Mesenchymal stem cell (in vitro differentiated cells and primary cell): ENCODE measurements at regions not wholly inside any gene's neighbourhood (a gene's known extent, or its start where the extent isn't known, plus 50 kb on each side); places are given as distances from the start of the nearest gene placed in this dataset.

Experiments
- DNase-seq: peaks from one replicate; pipeline ENCODE4 v3.0.0-alpha.2; 2013
- H2AFZ ChIP-seq: one replicate; pipeline ENCODE4 v1.6.1; 2013; ENCODE audit warnings: low read depth, mild to moderate bottlenecking, control low read depth, inconsistent platforms, low read length, moderate library complexity
- H2AK5ac ChIP-seq: 2 replicates; pipeline ENCODE4 v1.6.1; 2013; ENCODE audit warnings: low read length, moderate library complexity, mild to moderate bottlenecking, inconsistent platforms; ENCODE audit not compliant: severe bottlenecking
- H2BK120ac ChIP-seq: one replicate; pipeline ENCODE4 v1.6.1; 2013; ENCODE audit warnings: low read depth, mild to moderate bottlenecking, inconsistent platforms, low read length, moderate library complexity
- H2BK12ac ChIP-seq, 2 experiments: one replicate each; pipeline ENCODE4 v1.6.1; 2013; ENCODE audit warnings: inconsistent platforms in 2 of 2, low read length in 2 of 2, mild to moderate bottlenecking in 2 of 2, moderate library complexity in 2 of 2, control low read depth in 1 of 2
- H2BK15ac ChIP-seq: one replicate; pipeline ENCODE4 v1.6.1; 2013; ENCODE audit warnings: mild to moderate bottlenecking, low read depth, inconsistent platforms; ENCODE audit not compliant: poor library complexity, severe bottlenecking
- H2BK5ac ChIP-seq: 2 replicates; pipeline ENCODE4 v1.6.1; 2013; ENCODE audit warnings: low read depth, mild to moderate bottlenecking, low read length, control low read depth, inconsistent platforms; ENCODE audit not compliant: poor library complexity, severe bottlenecking
- H3K14ac ChIP-seq, 2 experiments: one replicate each; pipeline ENCODE4 v1.6.1; 2013; ENCODE audit warnings: inconsistent platforms in 2 of 2, low read length in 2 of 2, control low read depth in 1 of 2, mild to moderate bottlenecking in 1 of 2, moderate library complexity in 1 of 2
- H3K18ac ChIP-seq, 2 experiments: one replicate each; pipeline ENCODE4 v1.6.1; 2013; ENCODE audit warnings: inconsistent platforms in 2 of 2, low read length in 2 of 2, control low read depth in 1 of 2, low read depth in 1 of 2, mild to moderate bottlenecking in 1 of 2
- H3K23ac ChIP-seq, 2 experiments: one replicate each; pipeline ENCODE4 v1.6.1; 2013; ENCODE audit warnings: inconsistent platforms in 2 of 2, low read length in 2 of 2, mild to moderate bottlenecking in 2 of 2, moderate library complexity in 2 of 2, control low read depth in 1 of 2
- H3K27ac ChIP-seq: 2 replicates; pipeline ENCODE4 v1.5.1; 2013; ENCODE audit warnings: mild to moderate bottlenecking, moderate library complexity, low read length, control low read depth, inconsistent platforms; ENCODE audit not compliant: poor library complexity, severe bottlenecking
- H3K27me3 ChIP-seq, 2 experiments: 2 replicates each; pipeline versions ENCODE4 v1.6.1 to v1.7.0; 2013; ENCODE audit warnings: low read length in 2 of 2, mild to moderate bottlenecking in 2 of 2, moderate library complexity in 2 of 2, control low read depth in 1 of 2, inconsistent platforms in 1 of 2; ENCODE audit not compliant: control insufficient read depth in 1 of 2, insufficient read depth in 1 of 2
- H3K36me3 ChIP-seq, 2 experiments: 2 replicates each; pipeline versions ENCODE4 v1.6.1 to v1.7.0; 2013; ENCODE audit warnings: low read length in 2 of 2, control low read depth in 1 of 2, inconsistent platforms in 1 of 2, low read depth in 1 of 2, mild to moderate bottlenecking in 1 of 2; ENCODE audit not compliant: insufficient read depth in 2 of 2, control insufficient read depth in 1 of 2
- H3K4ac ChIP-seq, 2 experiments: one replicate each; pipeline ENCODE4 v1.6.1; 2013; ENCODE audit warnings: inconsistent platforms in 2 of 2, low read length in 2 of 2, mild to moderate bottlenecking in 2 of 2, moderate library complexity in 2 of 2, control low read depth in 1 of 2, low read depth in 1 of 2
- H3K4me1 ChIP-seq: 2 replicates; pipeline ENCODE4 v1.6.1; 2013; ENCODE audit warnings: low read depth, low read length, control low read depth; ENCODE audit not compliant: control insufficient read depth, insufficient read depth
- H3K4me2 ChIP-seq: 2 replicates; pipeline ENCODE4 v1.6.1; 2013; ENCODE audit warnings: low read length, mild to moderate bottlenecking, inconsistent platforms; ENCODE audit not compliant: poor library complexity, severe bottlenecking
- H3K4me3 ChIP-seq, 2 experiments: 2 replicates each; pipeline versions ENCODE4 v1.5.1 to v1.7.0; 2013; ENCODE audit warnings: low read length in 2 of 2, mild to moderate bottlenecking in 2 of 2, control low read depth in 1 of 2, low read depth in 1 of 2; ENCODE audit not compliant: insufficient read depth in 1 of 2
- H3K79me1 ChIP-seq: replicated peaks from 2 replicates; pipeline ENCODE4 v1.6.1; 2013; ENCODE audit warnings: mild to moderate bottlenecking, control low read depth, low read length, inconsistent platforms; ENCODE audit not compliant: poor library complexity, severe bottlenecking
- H3K9ac ChIP-seq: 2 replicates; pipeline ENCODE4 v1.7.0; 2013; ENCODE audit warnings: mild to moderate bottlenecking, low read length, moderate library complexity
- H3K9me3 ChIP-seq: 2 replicates; pipeline ENCODE4 v1.7.0; 2013; ENCODE audit warnings: mild to moderate bottlenecking, low read length; ENCODE audit not compliant: control insufficient read depth
- H4K8ac ChIP-seq: one replicate; pipeline ENCODE4 v1.6.1; 2013; ENCODE audit warnings: inconsistent platforms, mild to moderate bottlenecking, low read length, moderate library complexity
- H4K91ac ChIP-seq: one replicate; pipeline ENCODE4 v1.6.1; 2013; ENCODE audit warnings: mild to moderate bottlenecking, low read length, inconsistent platforms
- WGBS: methylation state at CpG from one replicate; pipeline ENCODE4 v1.1.7; 2013; ENCODE audit warnings: mixed read lengths; 5-methylcytosine and 5-hydroxymethylcytosine counted together

GRCh38 chr2:196426122-196426521 is 213.4 kb upstream of the CCDC150 start:
- Histone ChIP-seq H2BK15ac (no peak overlapping the region), H3K27me3 (no peaks in the 10 kb centered on the region), H2AK5ac (no peak overlapping the region), H3K27ac (no peak overlapping the region), H3K9me3 (no peaks in the 10 kb centered on the region), H4K91ac (no peak overlapping the region), H3K23ac (no peak overlapping the region), H2BK12ac (no peak overlapping the region), H2BK5ac (no peak overlapping the region), H3K79me1 (no peaks in the 10 kb centered on the region), H2AFZ (no peak overlapping the region), H3K4me1 (no peaks in the 10 kb centered on the region), H3K36me3 (no peaks in the 10 kb centered on the region), H3K14ac (no peak overlapping the region), H2BK120ac (no peak overlapping the region), H3K18ac (no peak overlapping the region), H3K4me3 (no peak overlapping the region), H3K4ac (no peak overlapping the region), H3K4me2 (no peak overlapping the region), H4K8ac (no peak overlapping the region), H3K9ac (no peak overlapping the region)
- WGBS, result 100% methylated on average over 1 of the region's 1 CpG
- DNase-seq, result no peak

- no peaks in the 10 kb centered on the region for H3K9me3 ChIP-seq
- no peak overlapping the region for H3K9ac ChIP-seq
- H3K18ac ChIP-seq, result no peak overlapping the region
- no peak overlapping the region for H2AK5ac ChIP-seq
- no peak overlapping the region for H3K4me3 ChIP-seq
- no peak overlapping the region for H3K4me2 ChIP-seq
- DNase-seq, result no peak
- no peaks in the 10 kb centered on the region for H3K79me1 ChIP-seq
- no peak overlapping the region for H3K14ac ChIP-seq
- no peaks in the 10 kb centered on the region for H3K4me1 ChIP-seq
- no peak overlapping the region for H2AFZ ChIP-seq
- H3K23ac ChIP-seq, result no peak overlapping the region
- H2BK120ac ChIP-seq, result no peak overlapping the region
- no peaks in the 10 kb centered on the region for H3K27me3 ChIP-seq
- no peak overlapping the region for H2BK15ac ChIP-seq
- H4K8ac ChIP-seq, result no peak overlapping the region
- H2BK5ac ChIP-seq, result no peak overlapping the region
- no peak overlapping the region for H3K4ac ChIP-seq
- no peaks in the 10 kb centered on the region for H3K36me3 ChIP-seq
- no peak overlapping the region for H3K27ac ChIP-seq
- no peak overlapping the region for H4K91ac ChIP-seq
- 44% methylated on average over 2 of the region's 2 CpGs for WGBS
- H2BK12ac ChIP-seq, result no peak overlapping the region
Measured at GRCh38 chr2:196427986-196428634, 211.4 kb upstream of the CCDC150 start.

- Histone ChIP-seq H4K8ac (no peak overlapping the region), H3K4me3 (no peak overlapping the region), H3K27me3 (no peaks in the 10 kb centered on the region), H3K18ac (no peak overlapping the region), H3K4me1 (no peaks in the 10 kb centered on the region), H3K36me3 (no peaks in the 10 kb centered on the region), H3K4ac (no peak overlapping the region), H2BK5ac (no peak overlapping the region), H2BK15ac (no peak overlapping the region), H3K23ac (no peak overlapping the region), H3K14ac (no peak overlapping the region), H2AK5ac (no peak overlapping the region), H2BK120ac (no peak overlapping the region), H2BK12ac (no peak overlapping the region), H3K4me2 (no peak overlapping the region), H3K9me3 (no peaks in the 10 kb centered on the region), H2AFZ (no peak overlapping the region), H4K91ac (no peak overlapping the region), H3K27ac (no peak overlapping the region), H3K79me1 (no peaks in the 10 kb centered on the region), H3K9ac (no peak overlapping the region)
- 57% methylated on average over 1 of the region's 2 CpGs for WGBS
- DNase-seq, result peak; percentile 11
Measured at GRCh38 chr2:196431076-196431475, 208.4 kb upstream of the CCDC150 start.

- no peaks in the 10 kb centered on the region for H3K27me3 ChIP-seq
- no peak overlapping the region for H2AK5ac ChIP-seq
- H3K4me2 ChIP-seq, result no peak overlapping the region
- no peaks in the 10 kb centered on the region for H3K4me1 ChIP-seq
- H3K4ac ChIP-seq, result no peak overlapping the region
- H3K9ac ChIP-seq, result no peak overlapping the region
- no peak overlapping the region for H3K23ac ChIP-seq
- no peak overlapping the region for H3K4me3 ChIP-seq
- no peak overlapping the region for H3K18ac ChIP-seq
- no CpG with 5 or more reads among the region's 4 CpGs for WGBS
- H4K8ac ChIP-seq, result no peak overlapping the region
- H4K91ac ChIP-seq, result no peak overlapping the region
- H2BK12ac ChIP-seq, result no peak overlapping the region
- H3K9me3 ChIP-seq, result no peaks in the 10 kb centered on the region
- H2BK15ac ChIP-seq, result no peak overlapping the region
- H3K79me1 ChIP-seq, result no peaks in the 10 kb centered on the region
- DNase-seq, result peak; percentile 29
- H3K14ac ChIP-seq, result no peak overlapping the region
- no peak overlapping the region for H3K27ac ChIP-seq
- H2BK5ac ChIP-seq, result no peak overlapping the region
- H2BK120ac ChIP-seq, result no peak overlapping the region
- no peak overlapping the region for H2AFZ ChIP-seq
- no peaks in the 10 kb centered on the region for H3K36me3 ChIP-seq
Measured at GRCh38 chr2:196431957-196432356, 207.6 kb upstream of the CCDC150 start.
